ENCODE measurements at regions not wholly inside any gene's neighbourhood (a gene's known extent, or its start where the extent isn't known, plus 50 kb on each side); places are given as distances from the start of the nearest gene placed in this dataset.

- Histone ChIP-seq H3K4me3 (ENCODE audit: control insufficient read depth in 1 of 7, extremely low read depth in 1 of 7, insufficient read depth in 4 of 7, low read depth in 2 of 7, low read length in 6 of 7) (no peak overlapping the region), H3K9me3 (ENCODE audit: control extremely low read depth in 1 of 5, control insufficient read depth in 4 of 5, insufficient read depth in 2 of 5, low read depth in 1 of 5, low read length in 4 of 5) (peaks cover 0 to 2% (median 0%) of the 10 kb centered on the region in 5 experiments), H3K27ac (ENCODE audit: insufficient read depth in 1 of 2, low read depth in 1 of 2, low read length in 2 of 2, poor library complexity in 1 of 2, severe bottlenecking in 2 of 2) (no peak overlapping the region), H3K27me3 (replicated peaks in 2 of 5; ENCODE audit: control insufficient read depth in 4 of 5, insufficient read depth in 5 of 5, low read length in 4 of 5) (no peaks in the 10 kb centered on the region), H3K4me1 (ENCODE audit: control extremely low read depth in 1 of 4, control insufficient read depth in 4 of 4, insufficient read depth in 4 of 4, low read length in 3 of 4) (no peaks in the 10 kb centered on the region), H3K36me3 (ENCODE audit: control insufficient read depth in 4 of 4, insufficient read depth in 4 of 4, low read length in 3 of 4) (no peaks in the 10 kb centered on the region)
- DNase-seq = no peak
- no CpG with 5 or more reads among the region's 1 CpG for WGBS (ENCODE audit: insufficient coverage)
- CTCF ChIA-PET = no interaction called here
- POLR2A ChIA-PET = no interaction called here
Measured at GRCh38 chr2:155944218-155944617, 388.3 kb downstream of the NR4A2 start.

- whole genome bisulfite sequencing (ENCODE audit: insufficient coverage) = no CpG with 5 or more reads among the region's 1 CpG
- Histone ChIP-seq H3K9me3 (ENCODE audit: control extremely low read depth in 1 of 5, control insufficient read depth in 4 of 5, insufficient read depth in 2 of 5, low read depth in 1 of 5, low read length in 4 of 5) (peaks cover 0 to 6% (median 0%) of the 10 kb centered on the region in 5 experiments), H3K27me3 (replicated peaks in 2 of 5; ENCODE audit: control insufficient read depth in 4 of 5, insufficient read depth in 5 of 5, low read length in 4 of 5) (no peaks in the 10 kb centered on the region), H3K4me1 (ENCODE audit: control extremely low read depth in 1 of 4, control insufficient read depth in 4 of 4, insufficient read depth in 4 of 4, low read length in 3 of 4) (no peaks in the 10 kb centered on the region), H3K4me3 (ENCODE audit: control insufficient read depth in 1 of 7, extremely low read depth in 1 of 7, insufficient read depth in 4 of 7, low read depth in 2 of 7, low read length in 6 of 7) (no peak overlapping the region), H3K36me3 (ENCODE audit: control insufficient read depth in 4 of 4, insufficient read depth in 4 of 4, low read length in 3 of 4) (no peaks in the 10 kb centered on the region), H3K27ac (ENCODE audit: insufficient read depth in 1 of 2, low read depth in 1 of 2, low read length in 2 of 2, poor library complexity in 1 of 2, severe bottlenecking in 2 of 2) (no peak overlapping the region)
- ChIA-PET CTCF (interaction anchor here (1.3 kb wide), 1 partner anchor 11 kb away, joined by 3 read pairs; no protein-coding TSS in a partner anchor), POLR2A (no interaction called here)
- peak in 1 of 3 donors; percentile 0 for DNase-seq
Measured at GRCh38 chr2:155930312-155930711, 402.2 kb downstream of the NR4A2 start.

GRCh38 chr2:155917380-155917779, 415.1 kb downstream of the NR4A2 start:
- no peaks in the 10 kb centered on the region for H3K36me3 ChIP-seq (ENCODE audit: control insufficient read depth in 4 of 4, insufficient read depth in 4 of 4, low read length in 3 of 4)
- no peaks in the 10 kb centered on the region for H3K9me3 ChIP-seq (ENCODE audit: control extremely low read depth in 1 of 5, control insufficient read depth in 4 of 5, insufficient read depth in 2 of 5, low read depth in 1 of 5, low read length in 4 of 5)
- no peaks in the 10 kb centered on the region for H3K27me3 ChIP-seq (replicated peaks in 2 of 5; ENCODE audit: control insufficient read depth in 4 of 5, insufficient read depth in 5 of 5, low read length in 4 of 5)
- CTCF ChIA-PET = no interaction called here
- no CpG with 5 or more reads among the region's 1 CpG for WGBS (ENCODE audit: insufficient coverage)
- DNase-seq = no peak
- H3K4me3 ChIP-seq (ENCODE audit: control insufficient read depth in 1 of 7, extremely low read depth in 1 of 7, insufficient read depth in 4 of 7, low read depth in 2 of 7, low read length in 6 of 7) = no peak overlapping the region
- no peak overlapping the region for H3K27ac ChIP-seq (ENCODE audit: insufficient read depth in 1 of 2, low read depth in 1 of 2, low read length in 2 of 2, poor library complexity in 1 of 2, severe bottlenecking in 2 of 2)
- H3K4me1 ChIP-seq (ENCODE audit: control extremely low read depth in 1 of 4, control insufficient read depth in 4 of 4, insufficient read depth in 4 of 4, low read length in 3 of 4) = peaks cover 0 to 4% (median 0%) of the 10 kb centered on the region in 4 experiments
- POLR2A ChIA-PET = interaction anchor here (0.6 kb wide), 1 partner anchor 75 kb away, joined by 4 read pairs; no protein-coding TSS in a partner anchor

GRCh38 chr2:155913356-155913755, 419.2 kb downstream of the NR4A2 start:
- H3K27me3 ChIP-seq (replicated peaks in 2 of 5; ENCODE audit: control insufficient read depth in 4 of 5, insufficient read depth in 5 of 5, low read length in 4 of 5) = no peaks in the 10 kb centered on the region
- ChIA-PET POLR2A (no interaction called here), CTCF (no interaction called here)

GRCh38 chr2:155908567-155908966, 424.0 kb downstream of the NR4A2 start:
- no peaks in the 10 kb centered on the region for H3K4me1 ChIP-seq (ENCODE audit: control extremely low read depth in 1 of 4, control insufficient read depth in 4 of 4, insufficient read depth in 4 of 4, low read length in 3 of 4)
- no peak overlapping the region for H3K27ac ChIP-seq (ENCODE audit: insufficient read depth in 1 of 2, low read depth in 1 of 2, low read length in 2 of 2, poor library complexity in 1 of 2, severe bottlenecking in 2 of 2)
- no CpG with 5 or more reads among the region's 1 CpG for WGBS (ENCODE audit: insufficient coverage)
- CTCF ChIA-PET = no interaction called here
- no peak for DNase-seq
- H3K9me3 ChIP-seq (ENCODE audit: control extremely low read depth in 1 of 5, control insufficient read depth in 4 of 5, insufficient read depth in 2 of 5, low read depth in 1 of 5, low read length in 4 of 5) = no peaks in the 10 kb centered on the region
- no peaks in the 10 kb centered on the region for H3K27me3 ChIP-seq (replicated peaks in 2 of 5; ENCODE audit: control insufficient read depth in 4 of 5, insufficient read depth in 5 of 5, low read length in 4 of 5)
- H3K4me3 ChIP-seq (ENCODE audit: control insufficient read depth in 1 of 7, extremely low read depth in 1 of 7, insufficient read depth in 4 of 7, low read depth in 2 of 7, low read length in 6 of 7) = no peak overlapping the region
- POLR2A ChIA-PET = no interaction called here
- H3K36me3 ChIP-seq (ENCODE audit: control insufficient read depth in 4 of 4, insufficient read depth in 4 of 4, low read length in 3 of 4) = no peaks in the 10 kb centered on the region

More at GRCh38 chr2:155913356-155913755, 419.2 kb downstream of the NR4A2 start:
- Histone ChIP-seq H3K4me1 (ENCODE audit: control extremely low read depth in 1 of 4, control insufficient read depth in 4 of 4, insufficient read depth in 4 of 4, low read length in 3 of 4) (peaks cover 0 to 4% (median 0%) of the 10 kb centered on the region in 4 experiments), H3K27ac (ENCODE audit: insufficient read depth in 1 of 2, low read depth in 1 of 2, low read length in 2 of 2, poor library complexity in 1 of 2, severe bottlenecking in 2 of 2) (no peak overlapping the region), H3K36me3 (ENCODE audit: control insufficient read depth in 4 of 4, insufficient read depth in 4 of 4, low read length in 3 of 4) (no peaks in the 10 kb centered on the region), H3K9me3 (ENCODE audit: control extremely low read depth in 1 of 5, control insufficient read depth in 4 of 5, insufficient read depth in 2 of 5, low read depth in 1 of 5, low read length in 4 of 5) (no peaks in the 10 kb centered on the region), H3K4me3 (ENCODE audit: control insufficient read depth in 1 of 7, extremely low read depth in 1 of 7, insufficient read depth in 4 of 7, low read depth in 2 of 7, low read length in 6 of 7) (no peak overlapping the region)
- no peak for DNase-seq

- WGBS (ENCODE audit: insufficient coverage) = no CpG with 5 or more reads among the region's 3 CpGs
- Histone ChIP-seq H3K36me3 (ENCODE audit: control insufficient read depth in 4 of 4, insufficient read depth in 4 of 4, low read length in 3 of 4) (no peaks in the 10 kb centered on the region), H3K9me3 (ENCODE audit: control extremely low read depth in 1 of 5, control insufficient read depth in 4 of 5, insufficient read depth in 2 of 5, low read depth in 1 of 5, low read length in 4 of 5) (no peaks in the 10 kb centered on the region), H3K4me3 (ENCODE audit: control insufficient read depth in 1 of 7, extremely low read depth in 1 of 7, insufficient read depth in 4 of 7, low read depth in 2 of 7, low read length in 6 of 7) (no peak overlapping the region), H3K27ac (ENCODE audit: insufficient read depth in 1 of 2, low read depth in 1 of 2, low read length in 2 of 2, poor library complexity in 1 of 2, severe bottlenecking in 2 of 2) (no peak overlapping the region), H3K27me3 (replicated peaks in 2 of 5; ENCODE audit: control insufficient read depth in 4 of 5, insufficient read depth in 5 of 5, low read length in 4 of 5) (no peaks in the 10 kb centered on the region), H3K4me1 (ENCODE audit: control extremely low read depth in 1 of 4, control insufficient read depth in 4 of 4, insufficient read depth in 4 of 4, low read length in 3 of 4) (no peaks in the 10 kb centered on the region)
- no peak for DNase-seq
- ChIA-PET POLR2A (no interaction called here), CTCF (no interaction called here)
Measured at GRCh38 chr2:155907211-155907610, 425.3 kb downstream of the NR4A2 start.

- CTCF ChIA-PET = interaction anchor here (1.4 kb wide), 1 partner anchor 10 kb away, joined by 4 read pairs; no protein-coding TSS in a partner anchor
- H3K27ac ChIP-seq (ENCODE audit: insufficient read depth in 1 of 2, low read depth in 1 of 2, low read length in 2 of 2, poor library complexity in 1 of 2, severe bottlenecking in 2 of 2) = no peak overlapping the region
- H3K9me3 ChIP-seq (ENCODE audit: control extremely low read depth in 1 of 5, control insufficient read depth in 4 of 5, insufficient read depth in 2 of 5, low read depth in 1 of 5, low read length in 4 of 5) = no peaks in the 10 kb centered on the region
- WGBS (ENCODE audit: insufficient coverage) = no CpG with 5 or more reads among the region's 1 CpG
- DNase-seq = no peak
- POLR2A ChIA-PET = no interaction called here
- no peaks in the 10 kb centered on the region for H3K27me3 ChIP-seq (replicated peaks in 2 of 5; ENCODE audit: control insufficient read depth in 4 of 5, insufficient read depth in 5 of 5, low read length in 4 of 5)
- no peaks in the 10 kb centered on the region for H3K4me1 ChIP-seq (ENCODE audit: control extremely low read depth in 1 of 4, control insufficient read depth in 4 of 4, insufficient read depth in 4 of 4, low read length in 3 of 4)
- H3K36me3 ChIP-seq (ENCODE audit: control insufficient read depth in 4 of 4, insufficient read depth in 4 of 4, low read length in 3 of 4) = no peaks in the 10 kb centered on the region
- no peak overlapping the region for H3K4me3 ChIP-seq (ENCODE audit: control insufficient read depth in 1 of 7, extremely low read depth in 1 of 7, insufficient read depth in 4 of 7, low read depth in 2 of 7, low read length in 6 of 7)
Measured at GRCh38 chr2:155905657-155906056, 426.9 kb downstream of the NR4A2 start.
